Stimulated activated CD8-positive, alpha-beta memory T cell treated with anti-CD3 and anti-CD28 coated beads, Interleukin-2, amount 100 ng/mL, for 1 hour (primary cell): ENCODE measurements at regions not wholly inside any gene's neighbourhood (a gene's known extent, or its start where the extent isn't known, plus 50 kb on each side); places are given as distances from the start of the nearest gene placed in this dataset.
"Not testable (repeated sequence)": the region's sequence is repeated elsewhere in the genome, so short reads cannot be mapped to it uniquely, and the experiment has no call there.

Experiments used
- DNase-seq, 2 donors: peaks; one replicate each; pipeline ENCODE4 v3.0.0-alpha.2; 2020; ENCODE audit warnings: low read depth in 2 of 2

DNA sequence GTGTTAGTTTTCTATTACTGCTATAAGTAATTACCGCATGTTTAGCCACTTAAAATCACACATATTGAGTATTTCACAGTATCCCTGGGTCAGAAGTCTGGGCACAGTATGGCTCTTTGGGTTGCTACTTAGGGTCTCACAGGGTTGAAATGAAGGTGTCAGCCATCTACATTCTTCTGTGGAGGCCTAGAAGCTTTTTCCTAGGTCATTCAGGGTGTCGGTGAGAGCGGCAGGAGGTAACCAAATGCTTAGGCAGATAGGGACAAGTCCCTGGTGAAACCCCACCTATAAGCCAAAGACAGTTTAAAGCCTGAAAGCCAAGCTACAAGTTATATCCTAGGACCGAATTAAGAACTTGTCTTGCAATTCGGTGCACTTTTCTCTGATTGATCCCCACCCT, 856.7 kb downstream of the PCDH17 start:
- no peak for DNase-seq

DNA sequence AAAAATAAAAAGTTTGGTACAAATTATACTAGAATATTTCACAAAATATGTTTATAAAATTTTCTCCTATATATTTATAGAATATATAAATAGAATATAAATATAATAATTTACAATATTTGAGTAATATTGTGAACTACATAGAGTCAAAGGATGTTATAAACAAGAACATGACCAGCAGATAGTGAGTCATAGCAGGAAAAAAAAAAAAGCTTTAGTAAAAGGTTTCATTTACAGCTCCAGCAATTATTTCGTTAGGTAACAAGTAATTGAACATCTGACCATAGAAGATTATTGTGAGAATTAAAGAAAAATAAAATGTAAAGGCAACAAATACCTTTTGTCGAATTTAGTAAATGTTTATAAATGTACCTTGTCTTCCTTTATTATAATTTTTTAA, 864.1 kb downstream of the PCDH17 start:
- DNase-seq, result no peak

DNA sequence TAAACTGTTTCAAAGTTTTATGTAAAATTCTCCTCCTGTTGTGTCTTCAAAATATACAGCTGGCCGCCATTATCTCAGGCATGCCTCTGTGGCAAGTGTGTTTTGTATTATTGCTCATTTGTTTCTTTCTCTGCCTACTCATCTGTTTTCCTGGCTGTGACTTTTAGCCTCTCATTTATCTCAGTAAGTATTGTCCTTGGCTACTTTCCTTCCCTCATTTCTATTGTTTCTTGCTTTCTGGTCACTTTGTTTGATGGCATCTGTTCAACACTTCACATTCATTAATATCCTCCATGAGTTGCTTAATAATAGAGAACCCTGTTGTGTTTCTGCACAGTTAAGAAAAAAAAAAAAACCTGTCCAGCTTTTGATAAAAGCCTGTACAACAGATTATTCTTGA, 869.4 kb downstream of the PCDH17 start:
- DNase-seq, result no peak

GRCh38 chr13:58504202-58504700, 872.7 kb downstream of the PCDH17 start:
- DNase-seq, result not testable (repeated sequence)

GRCh38 chr13:58505262-58505920, 873.8 kb downstream of the PCDH17 start:
- DNase-seq, result not testable (repeated sequence)

DNA sequence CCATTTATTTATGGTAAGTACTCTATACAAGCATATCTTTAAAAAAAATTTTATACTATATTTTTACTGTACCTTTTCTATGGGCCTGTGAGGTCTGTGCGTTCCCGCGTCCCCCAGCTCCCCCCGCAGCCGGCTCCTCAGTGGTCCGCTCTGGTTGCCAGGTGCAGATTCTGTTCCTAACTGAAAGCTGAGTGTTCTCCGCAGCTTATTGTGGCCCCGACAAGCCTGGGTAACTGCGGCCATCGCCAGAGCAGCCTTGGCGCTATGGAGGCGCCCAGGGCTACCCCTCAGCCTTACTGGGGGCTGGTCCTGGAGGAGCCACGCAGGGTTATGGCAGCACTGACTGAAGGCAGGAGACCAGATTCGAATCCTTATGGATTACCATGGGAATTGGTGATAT, 896.8 kb downstream of the PCDH17 start:
- no peak for DNase-seq

GRCh38 chr13:58531614-58532013, 900.1 kb downstream of the PCDH17 start:
- DNase-seq, result no peak

DNA sequence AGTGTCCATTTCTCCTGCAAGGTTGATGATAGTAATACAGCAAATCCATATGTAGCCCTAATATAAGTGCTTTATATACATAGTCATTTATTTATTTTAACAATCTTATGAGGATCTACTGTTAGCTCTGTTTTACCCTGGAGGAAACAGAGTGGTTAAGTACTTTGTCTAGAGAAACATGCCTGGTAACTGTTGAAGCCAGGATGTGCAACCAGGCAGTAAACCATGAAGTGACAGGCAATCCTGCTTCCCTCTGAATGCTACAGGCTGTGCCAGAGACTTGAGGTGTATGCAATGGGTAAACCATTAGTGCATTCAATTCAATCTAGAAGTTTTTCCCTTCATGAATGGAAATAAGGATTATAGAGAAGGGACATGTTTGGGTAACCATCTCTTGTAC, 911.0 kb downstream of the PCDH17 start:
- no peak for DNase-seq

DNA sequence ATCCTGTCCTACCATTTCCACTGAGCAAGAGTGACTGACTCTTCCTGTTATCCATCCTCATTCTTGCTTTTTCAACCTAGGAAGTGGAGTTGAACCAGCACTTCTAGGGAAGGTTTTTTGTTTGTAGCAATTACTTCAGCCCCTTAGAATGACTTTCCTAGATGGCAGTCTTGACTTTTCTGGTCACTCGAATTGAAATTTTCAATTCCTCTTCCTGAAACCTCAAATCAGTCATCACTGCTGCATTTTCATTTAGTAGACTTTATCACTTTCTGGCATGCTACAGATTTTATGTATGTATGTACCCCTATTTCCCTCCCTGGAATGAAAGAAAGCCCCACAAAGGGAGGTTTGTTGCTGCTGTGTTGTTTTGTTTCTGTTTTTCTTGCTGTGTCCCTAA, 915.9 kb downstream of the PCDH17 start:
- no peak for DNase-seq

GRCh38 chr13:58566176-58566575, 934.6 kb downstream of the PCDH17 start:
- no peak for DNase-seq

- no peak for DNase-seq
Measured at GRCh38 chr13:58573743-58574142, 942.2 kb downstream of the PCDH17 start.

GRCh38 chr13:58574791-58575190, 943.2 kb downstream of the PCDH17 start:
- no peak for DNase-seq

- no peak for DNase-seq
Measured at GRCh38 chr13:58579468-58579867, 947.9 kb downstream of the PCDH17 start.

DNA sequence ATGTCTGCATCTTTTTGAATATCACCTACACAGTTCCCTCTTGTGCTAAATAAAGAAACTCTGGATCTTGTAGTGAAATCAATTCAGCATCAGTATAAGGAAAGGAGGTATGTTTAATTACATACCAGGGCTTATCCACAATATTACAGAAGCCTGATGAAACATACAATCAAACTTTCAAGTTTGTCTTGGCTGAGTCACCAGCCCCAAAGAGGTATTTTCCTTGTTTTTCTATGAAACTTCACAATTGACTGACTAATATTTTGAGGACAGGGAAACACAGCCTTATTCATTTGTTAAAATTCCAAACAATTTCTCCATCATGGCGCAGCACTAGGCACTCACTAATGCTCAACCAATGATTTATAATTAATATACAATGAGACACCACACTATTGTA, 952.4 kb downstream of the PCDH17 start:
- no peak for DNase-seq

DNA sequence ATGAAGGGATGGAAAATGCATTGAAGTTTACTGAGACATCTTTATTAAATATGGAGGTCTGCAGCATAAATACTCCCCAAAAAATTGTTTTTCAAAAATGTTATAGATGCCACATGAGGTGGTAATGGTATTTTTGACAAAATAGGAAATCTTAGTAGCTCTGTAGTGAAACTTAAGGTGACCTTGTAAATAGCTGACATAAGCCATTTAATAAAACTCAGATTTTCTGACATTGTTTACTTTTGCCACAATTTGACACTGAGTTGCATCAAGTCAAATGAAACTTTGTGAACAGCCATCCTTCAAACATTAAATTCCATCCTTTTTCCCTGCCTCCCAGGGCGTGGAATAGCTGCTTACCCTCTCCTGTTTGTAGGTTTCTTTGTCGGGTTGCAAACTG, 953.1 kb downstream of the PCDH17 start:
- DNase-seq, result no peak

DNA sequence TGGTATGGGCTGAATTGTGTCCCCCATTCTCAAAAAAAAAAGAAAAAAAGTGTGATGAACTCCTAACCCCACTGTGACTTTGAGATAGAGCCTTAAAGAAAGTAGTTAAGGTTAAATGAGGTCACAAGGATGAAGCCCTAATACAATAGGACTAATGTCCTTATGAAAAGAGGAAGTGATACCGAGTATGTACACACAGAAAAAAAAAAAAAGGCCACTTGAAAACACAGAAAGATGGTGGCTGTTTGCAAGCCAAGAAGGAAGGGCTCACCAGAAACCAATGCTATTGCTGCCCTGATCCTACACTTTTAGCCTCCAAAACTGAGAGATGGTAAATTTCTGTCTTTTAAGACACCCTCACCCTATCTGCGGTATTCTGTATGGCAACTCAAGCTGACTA, 955.6 kb downstream of the PCDH17 start:
- no peak for DNase-seq

DNA sequence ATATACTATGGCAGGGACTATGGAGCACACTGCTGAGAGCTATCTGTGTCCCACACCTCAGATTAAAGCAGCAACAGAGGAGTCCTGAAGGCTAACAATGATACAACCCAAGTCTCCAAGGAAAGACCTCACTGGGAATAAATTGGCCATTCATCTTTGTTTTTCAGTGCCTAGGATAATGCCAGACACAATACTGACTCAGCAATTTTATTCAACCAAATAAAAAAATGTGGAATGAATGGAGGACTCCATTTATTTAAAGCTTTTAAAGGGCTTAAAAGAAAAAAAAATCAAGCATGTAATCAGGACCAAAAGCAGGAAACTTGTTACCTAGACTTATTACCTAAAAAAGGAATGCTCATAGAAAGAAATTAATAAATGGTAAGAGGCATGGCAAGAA, 960.5 kb downstream of the PCDH17 start:
- DNase-seq, result no peak

DNA sequence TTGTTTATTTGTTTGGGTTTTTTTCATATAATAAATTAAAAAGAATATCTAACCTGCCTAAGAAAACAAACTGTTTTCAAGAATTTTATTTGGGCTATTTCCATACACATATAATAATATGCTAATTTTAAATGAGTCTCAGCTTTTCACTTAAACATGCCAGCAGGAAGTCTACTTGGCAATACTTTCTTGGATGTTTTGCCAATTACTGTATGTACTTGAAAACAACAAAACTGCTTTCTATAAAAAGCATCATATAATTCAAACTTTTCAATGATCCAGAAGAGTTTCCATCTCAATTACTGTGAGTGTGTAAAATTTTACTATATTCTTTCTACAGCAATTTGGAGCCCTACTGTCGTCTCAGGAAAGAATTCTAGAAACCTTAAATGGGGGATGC, 961.2 kb downstream of the PCDH17 start:
- no peak for DNase-seq

DNA sequence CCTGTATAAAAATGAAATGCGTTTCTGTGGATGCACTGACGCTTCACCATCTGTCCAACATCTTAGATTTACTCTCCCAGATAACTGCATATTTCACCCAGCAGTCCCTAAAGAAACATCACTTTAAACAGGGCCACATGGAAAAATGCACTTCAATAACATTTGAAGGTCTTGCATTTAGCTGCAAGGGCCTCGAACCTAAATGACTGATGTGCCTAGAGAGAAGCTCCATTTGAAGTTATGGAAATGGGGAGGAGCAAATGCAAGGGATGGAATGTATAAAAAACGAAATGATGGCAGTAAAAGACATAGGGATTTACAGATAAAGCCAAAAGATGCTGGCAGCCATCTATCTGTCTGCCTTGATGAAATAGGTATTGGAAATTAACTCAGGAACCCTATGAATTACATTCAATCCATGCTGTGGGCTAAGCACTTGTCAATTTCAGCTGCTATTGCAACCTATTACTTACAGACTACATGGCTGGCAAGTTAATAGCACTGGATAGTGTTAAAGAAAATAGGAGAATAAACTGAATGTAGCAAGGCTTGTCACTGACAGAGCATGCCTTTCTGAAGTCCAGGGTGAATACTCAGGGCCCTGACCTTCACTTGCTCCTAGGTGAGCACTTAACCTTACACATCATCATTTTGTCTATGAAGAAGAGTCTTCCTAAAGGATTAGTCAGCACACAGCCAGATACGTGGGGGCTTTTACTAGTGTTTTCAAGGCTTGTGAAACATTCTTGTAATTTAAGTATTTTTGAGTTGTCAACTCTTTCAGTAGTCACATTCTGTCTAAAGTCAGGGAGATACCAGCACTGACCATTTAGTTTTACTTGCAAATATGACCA, 963.4 kb downstream of the PCDH17 start:
- DNase-seq, result no peak

DNA sequence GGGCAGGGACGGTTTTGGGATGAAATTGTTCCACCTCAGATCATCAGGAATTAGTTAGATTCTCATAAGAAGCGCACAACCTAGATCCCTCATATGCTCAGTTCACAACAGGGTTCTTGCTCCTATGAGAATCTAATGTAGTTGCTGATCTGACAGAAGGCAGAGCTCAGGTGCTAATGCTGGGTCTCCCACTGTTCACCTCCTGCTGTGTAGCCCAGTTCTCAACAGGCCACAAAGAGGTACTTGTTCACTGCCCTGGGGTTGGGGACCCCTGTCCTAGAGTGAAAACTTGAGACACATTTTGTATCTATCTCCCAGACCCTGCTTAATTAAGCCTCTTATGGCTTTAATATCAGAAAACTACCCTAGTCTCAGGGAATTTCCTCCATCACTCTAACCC, 966.0 kb downstream of the PCDH17 start:
- DNase-seq, result no peak

DNA sequence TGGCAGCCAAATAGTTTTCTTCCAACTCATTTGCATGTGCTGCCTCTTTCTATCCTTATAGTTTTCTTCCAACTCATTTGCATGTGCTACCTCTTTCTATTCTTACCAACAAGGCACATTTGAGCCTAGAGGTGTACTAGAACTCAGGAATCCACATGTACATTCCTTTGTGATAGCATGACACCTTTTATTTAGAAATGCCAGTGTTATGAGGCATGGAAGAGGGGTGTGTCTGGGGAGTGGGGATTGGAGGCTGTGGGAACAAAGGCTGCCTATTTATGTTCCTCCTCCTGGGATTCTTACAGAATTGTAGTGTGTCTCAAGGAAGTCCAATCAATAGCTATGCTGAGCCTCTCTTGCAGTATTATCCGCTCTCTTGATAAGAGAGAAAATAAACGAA, 966.7 kb downstream of the PCDH17 start:
- DNase-seq, result no peak

GRCh38 chr13:58611117-58611516, 979.6 kb downstream of the PCDH17 start:
- DNase-seq, result no peak
